Right lung (tissue), 2 donors: ENCODE measurements at regions not wholly inside any gene's neighbourhood (a gene's known extent, or its start where the extent isn't known, plus 50 kb on each side); places are given as distances from the start of the nearest gene placed in this dataset.

ENCODE experiments used
- DNase-seq, 2 donors: peaks; one replicate each; pipeline ENCODE4 v3.0.0-alpha.2; 2013

DNA sequence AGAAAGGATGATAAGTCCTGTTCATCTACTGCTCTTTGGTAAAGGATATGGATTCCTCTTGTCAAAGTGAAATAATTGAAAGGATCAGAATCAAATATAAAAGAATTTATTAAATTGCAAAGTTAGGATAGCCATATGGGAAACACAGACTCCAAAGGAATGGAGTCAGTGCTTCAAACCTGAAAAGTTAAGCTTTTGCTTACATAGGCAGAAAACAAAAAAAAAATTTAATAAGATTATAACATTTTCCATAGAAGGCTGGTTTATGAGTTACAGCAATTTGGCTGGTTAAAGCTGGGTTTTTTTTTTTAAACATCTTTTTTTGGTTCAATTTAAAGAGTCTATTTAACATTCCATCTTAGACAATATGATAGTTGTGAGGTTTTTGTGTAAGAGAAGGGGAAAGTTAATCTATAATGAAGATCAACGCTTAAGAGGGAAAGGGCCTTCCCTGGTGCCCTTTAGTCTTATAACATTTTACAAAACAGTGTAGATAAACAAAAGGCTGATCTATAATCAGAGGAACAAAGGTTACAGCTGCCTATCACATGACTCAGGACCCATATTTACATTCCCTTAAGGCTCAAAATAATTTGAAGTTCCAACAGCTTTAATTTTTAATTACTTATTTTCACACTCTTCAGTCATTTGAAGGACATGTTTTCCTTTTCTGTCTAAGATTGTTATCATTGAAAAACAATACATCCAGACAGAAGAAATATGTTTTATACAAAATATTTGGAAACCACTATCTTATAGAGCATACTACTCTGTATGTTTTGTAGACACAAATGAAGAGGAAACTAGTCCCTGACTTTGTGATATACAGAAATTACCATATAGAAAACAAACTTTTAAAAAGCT, 234.3 kb upstream of the MBL2 start:
- DNase-seq, result no peak

DNA sequence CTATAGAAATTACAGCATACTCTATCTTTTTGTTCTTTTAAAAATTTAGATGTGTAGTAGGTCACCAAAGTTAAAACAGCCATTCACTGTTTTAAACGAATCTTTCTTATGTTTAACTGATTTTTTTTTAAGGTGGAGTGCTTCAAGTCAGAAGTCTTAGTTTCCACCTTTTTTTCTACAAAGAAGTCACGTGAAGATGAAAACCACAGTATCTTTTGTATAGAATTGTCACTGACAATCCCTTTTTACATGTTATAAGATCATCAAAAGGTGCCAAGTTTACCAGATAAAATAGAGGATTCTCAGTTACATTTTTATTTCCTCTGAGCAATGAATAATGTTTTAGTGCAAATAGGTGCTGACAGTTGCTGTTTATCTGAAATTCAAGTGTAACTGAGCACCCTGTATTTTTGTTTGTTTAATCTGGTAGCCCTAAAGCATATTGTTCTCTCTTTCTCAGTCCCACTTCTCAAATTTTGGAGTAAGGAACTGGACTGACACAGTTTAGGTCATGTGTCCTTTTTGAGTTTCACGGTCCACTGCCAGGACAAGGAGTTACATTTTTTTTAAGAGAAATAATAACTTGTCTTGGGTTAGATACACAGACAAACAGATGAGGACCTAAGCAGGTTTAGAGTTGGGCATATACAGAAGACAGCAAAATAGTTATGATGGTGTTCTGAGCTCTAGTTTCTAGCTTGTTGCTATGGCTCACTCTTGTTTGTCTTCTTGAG, 233.2 kb upstream of the MBL2 start:
- no peak for DNase-seq

DNA sequence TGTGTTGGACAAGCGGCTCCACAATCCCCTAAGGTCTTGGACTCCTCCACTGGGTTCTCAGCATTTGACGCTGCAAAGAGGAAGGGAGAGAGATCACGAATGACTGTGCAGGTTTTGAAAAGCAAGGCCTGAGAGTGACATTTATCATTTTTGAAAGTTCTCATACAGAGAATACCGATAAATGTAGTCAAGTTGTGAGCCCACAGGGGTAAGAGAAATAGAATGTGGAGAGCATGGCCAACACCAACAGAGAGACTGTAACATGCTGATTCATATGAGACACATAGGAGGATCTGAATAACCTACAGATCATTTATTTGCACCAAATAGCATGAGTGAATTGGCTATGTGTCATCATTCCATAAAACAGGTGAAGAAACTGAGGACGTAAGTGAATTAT, 230.5 kb upstream of the MBL2 start:
- DNase-seq, result no peak

GRCh38 chr10:52999681-53000080, 227.1 kb upstream of the MBL2 start:
- no peak for DNase-seq

GRCh38 chr10:52999258-52999657, 226.7 kb upstream of the MBL2 start:
- DNase-seq, result no peak

DNA sequence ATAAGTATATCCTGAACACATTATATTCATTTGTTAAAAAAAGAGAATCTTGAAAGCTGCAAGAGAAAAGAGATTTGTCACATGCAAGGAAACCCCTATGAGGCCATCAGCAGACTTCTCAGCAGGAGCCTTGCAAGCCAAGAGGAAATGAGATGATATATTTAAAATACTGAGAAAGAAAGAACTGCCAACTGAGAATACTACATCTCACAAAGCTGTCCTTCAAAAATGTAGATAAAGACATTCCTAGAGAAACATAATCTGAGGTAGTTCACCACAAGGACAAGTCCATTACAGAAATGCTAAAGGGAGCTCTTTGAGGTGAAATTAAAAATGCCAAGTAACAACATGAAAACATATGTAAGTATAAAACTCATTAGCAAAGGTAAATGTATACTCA, 224.4 kb upstream of the MBL2 start:
- DNase-seq, result no peak

GRCh38 chr10:52994370-52994769, 221.8 kb upstream of the MBL2 start:
- no peak for DNase-seq

DNA sequence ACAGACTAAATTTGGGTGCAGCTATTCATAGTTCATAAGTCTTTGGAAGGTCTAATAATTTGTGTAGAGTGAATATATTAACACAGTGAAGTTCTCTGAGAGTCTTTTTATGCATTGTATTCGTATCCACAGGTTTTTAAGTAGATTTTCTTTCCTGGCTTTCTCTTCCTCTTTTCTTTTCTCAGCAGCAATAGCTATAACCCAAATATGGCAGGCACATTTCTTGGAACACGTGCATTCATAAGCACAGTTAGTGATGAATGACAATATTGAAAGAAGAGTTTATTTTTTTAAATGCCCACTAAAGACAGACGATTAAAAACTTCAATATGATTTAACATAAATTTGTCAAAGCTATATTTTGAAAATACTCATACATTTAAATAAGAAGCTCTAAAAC, 220.5 kb upstream of the MBL2 start:
- no peak for DNase-seq

DNA sequence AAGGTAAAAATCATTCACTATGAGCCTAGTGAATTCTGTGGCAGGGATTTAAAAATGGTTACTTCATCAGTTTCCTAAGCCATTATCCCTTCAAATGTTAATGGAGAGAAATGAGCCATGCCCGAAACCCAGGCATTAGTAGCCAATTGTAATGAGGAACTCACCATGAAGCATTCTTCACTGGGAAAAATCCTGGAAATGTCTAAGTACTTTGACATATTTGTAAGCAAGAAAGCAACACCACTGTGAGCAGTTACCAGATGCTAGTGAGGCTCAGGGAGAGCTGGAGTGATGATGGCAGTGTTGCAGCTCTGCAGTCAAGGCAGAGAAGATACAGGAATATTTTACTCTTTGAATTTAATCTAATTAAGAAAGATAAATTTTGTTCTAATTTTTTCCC, 220.0 kb upstream of the MBL2 start:
- no peak for DNase-seq

DNA sequence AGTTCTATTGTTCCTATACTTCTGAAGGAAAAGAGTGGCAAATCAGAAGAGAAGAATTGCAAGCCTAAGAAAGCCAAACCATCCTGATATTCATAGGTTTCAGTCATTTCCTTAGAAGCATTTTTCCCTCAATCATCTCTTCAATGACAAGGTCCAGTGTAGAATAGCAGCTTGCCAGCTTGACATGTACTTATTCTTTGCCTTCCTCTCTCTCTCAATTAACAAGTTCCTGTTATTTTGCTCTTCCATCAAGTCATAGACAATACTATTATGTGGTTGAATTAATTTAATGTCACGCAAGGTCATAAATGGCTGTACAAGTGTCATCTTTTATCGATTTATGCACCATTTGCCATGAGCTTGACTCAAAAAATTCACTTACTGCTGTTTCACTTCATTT, 216.3 kb upstream of the MBL2 start:
- no peak for DNase-seq

DNA sequence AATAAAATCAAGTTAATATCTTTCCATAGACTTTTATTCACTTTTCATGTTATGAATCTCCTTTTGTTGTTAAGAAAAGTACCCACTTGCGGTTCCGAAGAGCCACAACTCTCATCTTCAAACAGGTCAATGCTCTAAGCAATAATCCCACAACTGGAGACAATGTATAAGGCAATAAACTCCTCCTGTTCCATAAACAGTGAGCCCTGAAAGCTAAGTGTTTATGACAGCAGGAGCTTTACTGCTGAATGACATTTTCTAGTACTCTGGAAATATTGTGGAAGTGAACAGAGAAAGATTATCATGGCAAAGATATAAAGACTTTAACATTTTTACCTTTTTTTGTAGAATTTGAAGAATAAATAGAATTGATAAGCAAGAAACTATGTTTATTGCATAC, 213.5 kb upstream of the MBL2 start:
- no peak for DNase-seq

DNA sequence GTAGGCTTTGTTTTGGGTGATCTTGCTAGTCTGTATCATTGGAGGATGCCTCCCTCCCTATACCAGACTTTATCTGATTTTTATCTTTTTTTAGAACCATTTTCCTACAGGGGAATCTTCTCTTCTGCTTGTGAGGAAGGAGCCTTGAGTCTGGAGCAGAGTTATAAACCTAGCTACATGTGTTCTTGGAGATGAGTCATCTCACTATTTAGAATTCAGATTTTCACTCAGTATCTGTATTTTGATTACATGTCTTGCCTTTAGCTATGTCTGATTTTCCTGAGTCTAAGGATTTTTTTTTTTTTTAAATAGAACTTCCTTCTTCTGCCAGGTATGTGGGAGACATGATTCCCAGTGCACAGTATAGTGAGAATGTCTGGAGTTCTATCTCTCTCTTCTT, 211.6 kb upstream of the MBL2 start:
- DNase-seq, result no peak

DNA sequence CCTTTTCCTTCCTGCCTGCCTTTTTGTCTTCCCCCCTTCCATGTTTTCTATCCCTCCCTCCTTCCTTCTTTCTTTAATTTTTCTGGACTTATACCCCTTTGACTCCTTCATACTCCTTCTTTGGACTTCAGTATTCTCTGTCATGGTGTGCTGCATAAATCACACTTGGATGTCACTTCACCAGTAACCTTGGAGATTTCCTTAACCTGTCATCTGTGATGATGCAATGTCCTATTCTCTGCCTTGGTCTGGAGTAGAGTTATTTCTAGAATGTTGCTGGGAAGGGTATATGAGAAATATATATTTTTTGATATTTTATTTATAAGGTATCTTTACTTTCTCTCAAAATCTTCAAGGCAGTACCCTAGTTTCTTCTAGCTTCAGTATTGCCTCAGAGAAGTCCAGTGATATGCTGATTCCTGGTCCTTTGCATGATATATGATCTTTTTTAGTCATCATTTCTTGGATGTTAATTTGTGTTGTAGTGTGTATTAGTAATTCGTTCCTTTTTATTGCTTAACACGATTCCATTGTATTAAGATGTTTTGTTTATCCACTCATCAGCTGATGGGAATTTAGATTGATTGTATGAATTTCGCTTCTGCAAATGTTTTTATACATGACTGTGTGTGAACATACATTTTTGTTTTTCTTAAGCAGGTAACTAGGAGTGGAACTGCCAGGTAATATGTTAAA, 206.9 kb upstream of the MBL2 start:
- no peak for DNase-seq

DNA sequence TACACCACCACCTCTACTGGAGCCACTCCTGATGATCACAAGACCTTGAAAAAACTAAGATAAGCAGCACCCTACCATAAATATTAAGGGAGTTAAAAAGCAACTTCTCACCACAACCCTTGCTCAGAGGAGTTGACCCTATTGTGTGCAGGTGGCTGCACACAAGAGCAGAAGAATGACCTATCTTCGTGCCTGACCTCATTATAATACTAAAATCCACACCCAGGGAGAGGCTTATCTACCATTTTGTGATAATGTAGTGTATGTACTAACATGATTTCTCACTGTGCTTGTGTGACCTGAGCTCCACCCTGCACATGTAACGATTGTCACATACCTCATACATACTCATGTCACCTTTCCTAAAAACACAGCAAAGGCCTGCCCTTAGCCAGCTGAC, 205.0 kb upstream of the MBL2 start:
- no peak for DNase-seq

GRCh38 chr10:52967806-52968795, 195.5 kb upstream of the MBL2 start:
- DNase-seq, result no peak

GRCh38 chr10:52966904-52967303, 194.3 kb upstream of the MBL2 start:
- no peak for DNase-seq

DNA sequence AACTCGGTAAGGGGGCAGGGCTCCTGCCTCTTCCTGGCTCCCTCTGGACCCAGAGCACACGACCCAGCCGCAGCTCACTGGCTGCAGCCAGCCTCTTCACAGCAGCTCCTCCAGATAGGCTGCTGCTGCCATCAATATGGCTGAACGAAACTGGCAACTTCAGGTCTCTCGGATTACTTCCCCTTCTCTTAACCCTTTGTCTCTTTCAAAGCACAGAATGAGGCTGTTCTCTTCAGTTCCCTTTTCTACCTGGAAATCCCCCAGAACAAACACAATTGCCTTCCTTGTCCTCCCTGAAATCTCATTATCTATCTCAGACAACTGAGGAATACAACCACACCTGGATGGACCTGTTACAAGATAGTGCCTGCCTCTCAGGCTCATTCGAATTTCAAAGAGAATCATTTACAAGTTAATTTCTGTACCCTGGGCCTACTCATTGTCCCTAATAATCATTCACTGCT, 193.4 kb upstream of the MBL2 start:
- no peak for DNase-seq

GRCh38 chr10:52965509-52965908, 192.9 kb upstream of the MBL2 start:
- no peak for DNase-seq

GRCh38 chr10:52961323-52961722, 188.7 kb upstream of the MBL2 start:
- DNase-seq, result no peak

- no peak for DNase-seq
These were observed 187.2 kb upstream of the MBL2 start for GRCh38 chr10:52959810-52960209.

GRCh38 chr10:52956861-52957260, 184.3 kb upstream of the MBL2 start:
- no peak for DNase-seq
